ENCODE measurements at regions not wholly inside any gene's neighbourhood (a gene's known extent, or its start where the extent isn't known, plus 50 kb on each side); places are given as distances from the start of the nearest gene placed in this dataset.

DNA sequence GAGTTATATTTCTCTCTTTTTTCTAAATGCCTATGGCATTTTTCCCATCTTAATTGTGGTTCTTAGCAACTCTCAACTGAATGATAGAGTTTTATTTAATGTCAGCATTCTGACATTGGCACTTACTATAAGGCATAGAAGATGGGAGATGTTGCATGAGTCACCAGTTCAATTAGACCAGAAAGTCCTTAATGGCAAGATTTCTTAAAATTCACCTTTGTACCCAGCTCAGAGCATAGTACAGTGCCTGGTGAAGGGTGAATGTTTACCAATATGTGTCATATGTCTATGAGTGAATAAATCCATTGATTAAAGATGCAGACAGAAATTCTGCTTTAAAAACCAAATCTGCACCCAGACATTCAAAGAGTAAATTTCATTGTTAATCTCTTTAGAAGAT, 526.9 kb downstream of the EFNB2 start:
- DNase-seq: no peak

DNA sequence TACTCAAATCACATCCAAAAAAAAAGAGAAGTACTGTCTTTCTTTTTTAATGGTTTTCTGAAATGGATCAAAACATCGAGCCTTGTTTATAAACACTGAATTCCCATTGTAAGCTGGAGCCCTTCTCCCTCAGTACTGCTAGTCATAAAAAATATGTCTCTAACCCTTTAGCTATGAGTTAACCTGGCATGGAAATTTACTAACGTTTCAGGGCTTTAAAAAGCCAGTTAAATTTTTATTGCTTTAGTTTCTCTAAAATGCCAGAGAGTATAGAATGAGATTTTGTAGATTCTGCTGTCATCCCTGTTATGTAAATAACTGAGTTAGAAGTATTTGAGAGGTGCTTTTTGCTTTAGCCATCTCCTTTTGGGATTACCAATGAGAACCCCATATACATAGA, 528.3 kb downstream of the EFNB2 start:
- no peak for DNase-seq

DNA sequence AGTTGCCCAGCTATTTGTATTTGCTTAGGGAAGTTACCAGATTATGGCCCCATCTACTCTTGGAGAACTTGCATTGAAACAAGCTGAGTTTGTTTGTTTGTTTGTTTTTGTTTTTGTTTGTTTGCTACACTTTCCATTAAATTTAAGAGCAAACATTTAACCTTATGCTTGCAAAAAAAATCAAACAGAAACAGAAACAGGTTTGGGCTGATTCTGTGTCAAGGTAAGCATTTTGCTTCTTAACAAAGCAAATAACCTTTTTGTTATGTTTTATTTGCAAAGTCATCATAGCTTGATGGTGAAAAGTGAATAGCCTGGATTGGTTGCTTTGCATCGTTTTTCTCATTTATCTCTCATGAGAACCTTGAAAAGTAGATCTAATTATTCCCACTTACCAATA, 531.8 kb downstream of the EFNB2 start:
- no peak for DNase-seq

DNA sequence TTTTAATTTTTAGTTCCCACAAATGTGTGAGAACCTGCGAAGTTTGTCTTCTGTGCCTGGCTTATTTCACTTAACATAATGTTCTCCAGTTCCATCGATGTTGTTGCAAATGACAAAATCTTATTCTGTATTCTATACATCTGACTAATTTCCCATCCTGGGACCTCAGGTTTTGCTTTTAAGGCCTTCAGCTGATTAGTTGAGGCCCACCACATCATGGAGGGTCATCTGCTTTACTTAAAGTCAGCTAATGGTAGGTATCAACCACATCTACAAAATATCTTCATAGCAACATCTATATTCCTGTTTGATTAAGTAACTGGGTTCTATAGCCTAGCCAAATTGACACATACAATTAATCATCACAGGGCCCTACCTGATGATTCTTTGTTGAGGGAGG, 534.0 kb downstream of the EFNB2 start:
- DNase-seq: no peak

DNA sequence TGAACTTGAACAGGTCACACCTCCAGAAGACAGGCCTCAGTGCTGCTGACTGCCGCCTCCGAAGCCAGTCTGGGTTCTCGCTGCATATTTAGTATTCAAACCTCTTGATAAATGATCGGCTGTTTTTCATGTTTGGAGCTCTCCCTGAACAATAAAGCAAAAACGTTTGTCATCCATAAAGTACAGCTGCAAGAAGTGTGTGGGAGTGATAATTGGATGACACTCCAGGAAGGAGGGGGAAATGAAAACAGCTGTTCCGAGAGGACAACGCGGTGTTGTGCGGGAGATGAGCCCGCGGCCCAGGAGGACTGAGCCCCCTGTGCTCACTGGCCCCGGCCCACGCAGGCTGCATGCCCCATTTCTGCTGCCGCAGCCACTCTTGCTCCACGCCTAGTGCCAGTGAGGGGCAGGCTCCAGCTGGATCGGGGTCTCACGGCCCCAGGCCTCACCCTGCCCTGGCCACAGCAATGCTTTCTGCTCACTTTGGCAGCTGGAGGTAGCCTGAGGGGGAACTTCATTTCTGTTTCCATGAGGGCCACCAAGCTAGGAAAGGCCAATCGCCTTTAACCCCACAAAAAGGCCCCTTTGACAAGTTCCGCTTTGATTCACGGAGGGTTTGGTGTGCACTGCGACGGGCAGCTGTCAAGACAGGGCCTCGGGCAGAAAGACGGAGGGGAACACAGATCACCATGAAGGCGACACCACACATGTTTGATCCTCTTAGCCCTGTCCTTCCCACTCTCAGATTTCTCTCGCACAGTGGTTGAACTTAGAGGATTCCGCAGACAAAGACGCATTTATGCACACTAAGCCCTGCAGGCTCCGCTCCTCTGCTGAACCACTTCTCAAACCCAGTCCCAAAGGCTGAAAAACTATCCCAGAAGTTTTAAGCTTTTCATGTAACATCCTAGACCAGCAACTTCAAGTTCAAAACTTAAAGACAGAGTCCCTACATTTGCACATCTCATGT, 537.6 kb downstream of the EFNB2 start:
- no peak for DNase-seq

DNA sequence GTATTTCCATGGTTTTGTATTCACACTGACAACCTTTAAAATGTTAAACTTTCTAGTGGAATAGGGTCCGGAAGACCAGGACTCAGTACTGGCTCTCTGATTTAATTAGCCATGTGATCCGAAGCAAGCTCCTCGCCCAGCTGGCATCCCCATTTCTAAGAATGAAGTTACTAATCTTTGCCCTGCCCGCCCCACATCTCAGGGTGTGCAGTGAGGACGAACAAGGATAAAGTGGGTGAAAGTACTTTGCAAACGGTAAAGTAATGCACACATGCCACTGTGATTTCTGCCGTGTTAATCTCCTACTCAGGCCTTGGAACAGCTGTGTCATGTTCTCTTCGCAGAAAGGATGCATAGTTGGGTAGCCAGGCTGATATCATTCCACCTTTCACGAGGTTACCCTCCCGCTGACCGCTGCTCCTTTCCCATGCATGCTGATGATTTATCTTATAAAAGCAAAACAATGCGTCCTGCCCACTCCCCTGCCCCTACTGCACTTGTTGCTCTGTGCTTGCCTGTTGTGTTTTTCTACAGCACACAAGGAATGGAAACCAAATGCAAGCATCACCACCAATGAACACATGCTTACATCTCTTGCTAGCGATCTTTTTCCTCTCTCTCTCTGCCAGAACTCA, 539.0 kb downstream of the EFNB2 start:
- no peak for DNase-seq

DNA sequence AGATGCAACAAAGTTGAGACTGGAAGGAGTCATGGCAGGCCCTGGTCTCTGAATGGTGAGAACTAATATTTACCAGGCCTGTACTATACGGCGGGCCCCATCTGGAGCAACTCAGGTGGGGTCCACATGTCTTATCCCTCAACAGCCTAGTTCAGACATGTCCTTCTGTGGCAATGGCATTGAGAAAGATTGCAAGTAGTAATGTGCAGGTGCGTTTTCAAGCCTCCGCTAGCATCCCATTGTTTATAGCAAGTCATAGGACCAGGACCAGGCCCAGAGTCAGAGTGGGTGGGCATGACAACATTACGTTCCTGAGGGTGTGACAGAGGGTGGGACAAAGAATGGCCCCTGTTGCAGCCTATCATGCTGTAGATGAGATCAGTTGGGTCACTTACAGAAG, 541.1 kb downstream of the EFNB2 start:
- DNase-seq: no peak

DNA sequence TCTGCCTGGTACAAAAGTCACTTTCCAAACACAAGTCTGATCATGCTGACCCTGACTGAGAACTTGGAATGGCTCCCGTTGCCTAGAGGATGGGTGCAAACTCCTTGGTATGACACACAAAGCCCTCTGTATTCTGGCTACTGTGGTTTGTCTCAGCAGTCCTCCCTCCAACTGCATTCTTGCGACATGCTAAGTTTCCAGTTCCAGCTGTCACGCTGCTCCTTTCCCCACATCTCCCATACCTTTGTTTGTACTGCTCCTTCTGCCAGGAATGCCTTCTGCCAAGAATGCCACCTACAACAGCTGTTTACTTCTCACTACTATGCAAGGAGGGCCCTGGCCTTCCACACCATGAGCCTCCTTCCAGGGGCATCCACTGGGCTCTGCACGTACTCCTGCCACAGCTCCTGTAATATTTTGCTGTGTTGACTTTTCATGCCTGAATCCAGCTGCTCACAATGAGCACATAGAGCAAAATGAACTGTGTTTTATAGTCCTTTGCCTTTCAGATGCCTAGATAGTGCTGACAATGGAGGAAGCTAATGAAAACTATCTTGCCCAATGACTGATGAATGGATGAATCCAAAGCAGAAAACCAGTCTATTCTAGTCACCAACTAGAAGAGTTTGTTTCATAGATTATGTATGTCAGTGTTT, 543.7 kb downstream of the EFNB2 start:
- no peak for DNase-seq

DNA sequence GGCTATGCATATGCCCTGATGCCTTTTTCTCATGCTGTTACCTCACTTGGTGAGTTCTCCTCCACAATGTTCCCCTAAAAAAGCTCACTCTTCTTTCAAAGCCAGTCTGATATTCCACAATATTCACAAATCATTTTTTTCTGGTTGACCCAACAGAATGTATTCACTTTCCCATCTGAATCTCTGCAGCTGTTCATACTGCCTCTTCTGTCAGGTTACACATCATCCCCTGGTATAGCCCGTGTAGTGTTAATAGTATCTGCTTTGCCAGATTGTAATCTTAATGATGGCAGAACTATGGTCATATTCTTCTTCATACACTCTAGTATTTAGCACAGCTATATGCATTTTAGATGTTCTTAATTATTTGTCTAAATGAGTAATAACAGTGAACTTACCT, 544.3 kb downstream of the EFNB2 start:
- DNase-seq: no peak

DNA sequence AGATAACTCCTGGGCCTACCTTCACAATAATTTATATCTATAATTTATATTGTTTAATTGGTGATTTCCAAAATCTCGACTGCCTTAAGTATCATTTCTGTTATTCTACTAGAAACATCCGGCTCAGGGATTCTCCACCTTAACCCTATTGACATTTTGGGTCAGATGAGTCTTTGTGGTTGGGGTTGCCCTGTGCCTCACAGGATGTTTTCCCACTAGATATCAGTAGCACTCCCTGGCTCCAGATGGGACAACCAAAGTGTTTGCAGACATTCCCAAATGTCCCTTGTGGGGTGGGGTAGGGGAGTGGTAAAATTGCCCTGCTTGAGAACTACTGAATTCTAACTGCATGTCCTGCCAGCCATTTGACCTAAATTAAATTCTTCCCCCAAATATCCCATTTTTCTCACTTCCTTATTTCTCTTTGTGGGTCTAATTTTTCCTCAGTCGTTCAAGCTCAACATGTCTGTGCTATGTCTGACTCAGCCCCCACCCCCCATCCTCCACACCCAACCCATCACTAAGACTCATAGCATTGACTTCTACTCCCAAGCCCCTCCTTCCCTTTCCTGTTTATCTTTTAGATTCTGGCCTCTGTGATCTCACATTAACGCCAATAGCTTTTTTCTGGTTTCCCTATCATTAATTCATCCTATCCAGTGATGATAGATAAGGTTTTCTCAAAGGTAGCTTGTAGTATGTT, 545.1 kb downstream of the EFNB2 start:
- DNase-seq: no peak

DNA sequence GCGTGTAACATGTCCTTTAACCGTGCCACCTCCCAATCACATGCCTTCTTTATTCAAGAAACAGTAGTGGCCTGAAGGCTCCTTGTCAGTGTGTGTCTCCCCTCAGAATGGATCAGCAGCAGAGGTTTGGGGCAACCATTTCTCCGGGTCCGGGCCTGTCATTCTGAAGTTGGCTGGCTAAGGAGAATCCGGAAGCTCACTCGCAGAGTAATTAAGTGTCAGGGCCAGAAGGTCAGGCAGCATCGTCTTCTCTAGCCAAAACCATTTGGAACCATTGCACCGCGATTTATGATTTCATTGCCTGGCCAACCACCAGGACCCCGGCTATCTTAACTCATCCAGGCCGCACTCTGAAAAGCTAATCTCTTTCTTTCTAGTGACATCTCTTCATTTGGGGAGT, 550.8 kb downstream of the EFNB2 start:
- no peak for DNase-seq

DNA sequence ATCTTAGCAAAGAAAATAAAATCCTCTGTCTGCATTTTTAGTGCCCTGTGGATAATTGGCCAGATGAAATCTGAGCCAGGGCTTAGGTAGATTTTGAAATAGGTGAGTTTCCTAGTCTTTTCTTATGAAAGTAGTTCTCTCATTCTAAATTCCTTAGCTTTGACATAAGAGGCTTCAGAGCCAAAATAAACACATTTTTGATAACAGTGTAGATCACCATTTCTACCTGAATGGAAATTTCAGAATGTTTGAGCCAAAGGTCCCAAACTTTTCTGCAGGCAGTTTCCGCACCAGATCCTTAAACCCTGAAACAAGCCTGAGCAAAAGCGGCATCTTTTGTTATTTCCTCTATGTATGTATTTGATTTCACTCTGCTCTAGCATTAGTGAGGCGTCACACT, 551.2 kb downstream of the EFNB2 start:
- no peak for DNase-seq

DNA sequence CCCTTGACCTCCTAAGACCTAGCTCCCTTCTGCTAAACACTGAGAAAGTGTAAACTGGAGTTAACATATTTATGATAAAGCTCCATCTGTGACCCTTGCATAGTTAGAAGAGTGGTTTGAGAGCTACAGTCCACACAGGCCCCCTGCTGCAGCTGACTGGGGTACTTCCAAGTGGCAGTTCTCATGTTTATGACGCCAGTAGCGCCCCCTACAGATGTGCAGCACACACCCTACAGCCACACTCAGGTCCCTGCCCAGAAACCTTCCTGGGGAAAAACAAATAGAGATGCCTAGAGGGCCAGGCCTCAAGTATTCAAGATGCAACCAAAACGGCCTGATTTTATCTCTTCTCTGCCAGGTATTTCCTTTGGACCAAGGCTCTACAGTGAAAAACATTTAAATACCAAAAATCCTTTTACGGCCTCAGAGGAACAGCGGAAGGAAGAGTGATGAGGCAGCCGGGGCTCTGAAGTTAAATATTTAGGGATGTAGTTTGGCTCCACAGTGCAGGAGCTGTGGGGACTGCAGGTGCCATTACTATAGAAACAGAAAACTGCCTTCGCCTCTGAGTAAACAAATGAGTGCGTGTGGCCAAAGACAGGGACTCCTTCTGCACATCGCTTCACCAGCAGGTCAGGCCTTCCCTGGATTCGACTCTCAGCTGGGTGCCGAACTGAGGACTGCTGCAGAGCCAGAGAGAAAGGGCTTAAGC, 553.1 kb downstream of the EFNB2 start:
- no peak for DNase-seq

DNA sequence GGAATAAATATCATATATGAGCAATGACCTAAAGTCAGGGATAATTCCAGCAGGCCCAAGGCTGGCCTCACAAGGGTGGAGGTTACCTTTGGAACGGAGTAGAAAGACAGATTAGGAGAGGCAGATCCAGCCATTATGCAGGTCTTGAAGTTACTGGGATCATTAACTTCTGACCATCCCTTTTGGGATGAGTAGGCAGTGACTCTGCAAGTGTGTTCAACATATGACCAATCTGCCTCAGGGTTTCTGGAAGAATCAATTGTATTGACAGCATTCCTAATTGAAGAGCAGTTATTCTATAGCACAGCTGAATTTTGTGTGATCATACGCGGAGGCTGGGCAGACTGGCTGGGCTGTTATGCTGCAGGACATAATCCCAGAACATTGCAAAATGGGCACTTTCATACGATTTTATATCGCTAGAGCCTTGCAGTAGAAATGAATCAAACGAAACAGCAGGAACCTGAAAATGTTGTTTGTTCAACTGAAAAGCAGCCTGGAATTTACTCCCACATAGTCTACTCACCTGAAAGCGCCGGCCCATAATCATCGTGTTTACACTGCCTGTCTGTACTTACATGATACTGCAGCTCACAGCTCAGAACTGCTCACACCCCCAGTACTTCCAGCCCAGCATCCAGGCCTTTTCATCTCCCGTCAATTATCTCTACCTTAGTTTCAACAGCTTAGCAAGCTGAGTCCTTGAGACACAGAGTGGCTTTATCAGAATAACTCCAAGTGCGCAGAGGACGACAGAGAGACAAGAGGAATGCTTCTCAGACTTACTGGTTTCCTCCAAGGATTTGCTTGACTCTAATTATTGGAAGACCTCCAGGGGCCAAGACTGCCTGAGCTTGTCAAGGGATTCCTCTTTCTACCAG, 556.1 kb downstream of the EFNB2 start:
- DNase-seq: no peak

DNA sequence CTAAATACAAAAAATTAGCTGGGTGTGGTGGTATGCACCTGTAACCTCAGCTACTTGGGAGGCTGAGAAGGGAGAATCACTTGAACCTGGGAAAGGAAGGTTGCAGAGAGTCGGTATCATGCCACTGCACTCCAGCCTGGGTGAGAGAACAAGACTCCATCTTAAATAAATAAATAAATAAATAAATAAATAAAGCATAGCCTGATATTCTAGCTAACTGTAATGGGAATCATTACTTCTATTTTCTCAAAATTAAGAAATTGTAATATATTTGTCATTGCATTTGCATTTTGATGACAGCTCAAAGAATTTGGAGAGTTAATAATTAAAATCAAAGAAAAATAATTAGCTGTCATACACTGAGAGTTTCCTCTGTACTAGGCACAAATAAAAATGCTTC, 561.1 kb downstream of the EFNB2 start:
- DNase-seq: no peak

DNA sequence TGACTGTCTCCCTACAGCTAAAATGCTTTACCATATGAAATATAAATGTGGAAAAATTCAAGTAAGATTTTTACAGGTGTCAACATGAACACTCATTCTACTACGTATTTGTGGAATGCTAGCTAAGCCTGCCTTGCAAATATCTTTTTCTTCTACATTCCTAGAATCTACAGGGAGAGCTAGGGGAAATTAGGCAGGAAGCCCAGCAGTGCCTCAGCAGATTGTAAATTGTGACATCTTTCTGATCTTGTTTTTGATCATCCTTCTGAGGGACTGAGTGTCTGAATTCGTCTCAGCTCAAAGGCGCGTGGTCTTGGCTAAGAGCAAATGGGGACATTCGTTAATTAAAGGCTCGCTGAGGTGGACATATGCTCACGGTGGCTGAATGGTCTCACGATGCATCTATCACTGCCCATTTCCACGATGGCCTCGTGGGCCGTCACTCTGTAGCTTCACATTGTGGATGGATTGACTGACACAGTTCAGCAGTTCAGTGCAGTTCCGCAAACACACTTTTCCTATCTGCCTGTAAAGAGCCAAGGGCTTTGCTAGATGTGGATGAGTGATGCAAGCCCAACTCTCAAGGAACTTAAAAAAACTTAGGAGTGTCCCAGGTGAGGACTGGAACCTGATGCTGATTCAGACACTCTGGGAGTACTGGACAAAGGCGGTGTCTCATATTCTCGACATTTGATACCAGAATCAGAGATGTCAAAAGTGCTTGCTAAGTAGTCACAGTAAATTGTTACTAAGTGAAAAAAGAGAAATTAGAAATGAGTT, 562.5 kb downstream of the EFNB2 start:
- no peak for DNase-seq

DNA sequence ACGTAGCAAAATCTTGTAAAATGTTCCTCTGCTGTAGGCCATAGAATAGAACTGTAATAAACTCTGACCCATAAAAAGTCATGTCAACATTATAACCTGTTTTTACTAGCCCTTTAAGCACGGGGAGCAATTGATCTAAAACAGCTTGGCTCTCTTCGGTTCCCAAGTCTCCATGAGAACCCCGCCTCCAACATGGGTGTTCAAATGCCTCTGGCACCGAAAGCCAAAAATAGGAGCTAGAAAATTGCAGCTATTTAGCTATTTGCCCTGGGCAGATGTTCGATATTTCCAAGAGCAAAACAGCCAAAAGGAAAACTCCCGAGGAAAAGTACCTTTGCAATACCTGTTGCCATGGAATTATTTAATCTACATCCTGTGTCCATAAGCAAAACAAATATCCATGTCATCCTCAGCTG, 563.1 kb downstream of the EFNB2 start:
- no peak for DNase-seq

DNA sequence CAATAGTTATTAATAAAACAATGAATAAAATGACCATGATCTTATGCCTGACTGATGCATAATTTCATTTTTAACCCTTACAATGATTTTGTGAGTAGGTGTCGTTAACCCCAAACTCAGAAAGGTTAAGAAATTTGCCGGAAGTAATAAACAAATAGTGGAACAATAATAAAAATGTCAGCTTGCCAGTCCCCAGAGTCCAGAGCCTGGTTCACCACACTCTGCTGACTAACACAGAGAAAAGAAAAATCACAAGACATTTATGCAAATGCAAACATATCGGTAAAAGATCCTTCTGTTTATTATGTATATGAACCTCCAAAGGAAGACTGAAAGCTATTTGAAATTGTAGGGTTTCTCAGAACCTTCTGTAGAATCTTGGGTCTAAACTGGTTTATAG, 563.7 kb downstream of the EFNB2 start:
- DNase-seq: no peak

DNA sequence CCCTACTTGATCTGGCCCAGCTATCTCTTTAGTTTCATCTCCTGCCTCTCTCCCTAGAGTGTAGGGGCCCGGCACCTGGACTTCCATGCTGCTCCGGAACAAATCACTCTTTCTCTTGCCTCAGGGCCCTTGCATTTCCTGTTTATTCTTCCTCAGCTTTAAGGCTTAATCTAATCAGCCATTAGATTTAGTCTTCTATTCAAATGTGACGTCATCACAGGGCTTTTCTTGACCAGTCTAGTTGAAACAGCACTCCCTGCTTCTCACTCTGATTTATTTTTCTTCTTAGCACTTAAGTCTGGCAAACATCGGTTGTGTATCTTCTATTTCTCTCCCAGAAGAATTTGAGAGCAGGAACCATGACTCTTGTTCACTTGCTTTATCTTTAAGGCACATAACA, 564.1 kb downstream of the EFNB2 start:
- no peak for DNase-seq

DNA sequence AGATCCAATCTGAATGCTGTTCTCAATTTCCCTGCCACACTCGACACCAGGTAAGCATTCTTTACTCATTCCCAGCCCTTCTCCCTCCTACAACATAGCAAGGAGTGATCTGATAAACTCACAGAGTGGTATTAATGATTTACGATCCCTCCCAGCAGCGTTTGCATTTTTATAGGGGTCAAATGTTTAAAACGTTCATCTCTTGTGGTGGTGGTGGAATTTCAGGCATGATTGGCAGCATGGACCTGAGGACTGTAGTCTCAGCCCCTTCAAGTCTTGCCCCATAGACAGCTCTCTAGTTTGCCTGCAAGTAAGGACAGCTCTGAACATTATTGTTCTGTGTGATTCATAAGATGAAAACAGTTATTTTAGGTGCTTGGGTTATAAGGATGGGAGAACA, 565.7 kb downstream of the EFNB2 start:
- no peak for DNase-seq

DNA sequence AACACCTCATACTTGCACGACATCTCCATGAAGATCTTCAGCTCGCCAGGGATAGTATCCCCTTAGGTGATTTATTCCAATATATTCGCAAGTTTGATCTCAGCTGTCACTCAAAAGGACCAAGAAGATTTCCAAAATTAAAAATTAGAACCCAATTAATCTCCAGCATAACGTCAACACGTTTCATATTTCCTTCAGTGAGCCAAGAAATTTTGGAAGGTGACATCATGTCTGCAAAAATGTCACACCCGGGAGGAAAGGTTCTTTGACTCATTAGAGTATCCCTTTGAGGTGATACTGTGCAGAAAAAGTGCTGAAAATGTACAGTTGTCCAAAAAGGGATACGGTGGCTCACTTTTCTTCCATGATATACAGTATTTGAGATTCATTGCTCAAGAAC, 569.6 kb downstream of the EFNB2 start:
- no peak for DNase-seq
